Naive B cell (primary cell): ENCODE measurements at regions not wholly inside any gene's neighbourhood (a gene's known extent, or its start where the extent isn't known, plus 50 kb on each side); places are given as distances from the start of the nearest gene placed in this dataset.

Source experiments
- ATAC-seq, 2 donors: fragments of 150-1000 bp; cut with Tn5 transposase; 2 replicates each; pipeline ENCODE4 v1.10.0; 2021; ENCODE audit warnings: low read depth in 2 of 2, mild to moderate bottlenecking in 2 of 2, moderate library complexity in 2 of 2
- DNase-seq: peaks from one replicate; pipeline ENCODE4 v3.0.0; 2022
- H3K27ac Mint-ChIP-seq, 6 donors: one replicate each; pipeline ENCODE4 v1.8.0; 2020 to 2022; ENCODE audit warnings: mild to moderate bottlenecking in 6 of 6, mixed read lengths in 6 of 6, moderate library complexity in 5 of 6, inconsistent platforms in 2 of 6
- H3K27me3 Mint-ChIP-seq, 3 donors: one replicate each; pipeline ENCODE4 v1.8.0; 2021 to 2022; ENCODE audit warnings: mixed read lengths in 3 of 3, mild to moderate bottlenecking in 1 of 3
- H3K36me3 Mint-ChIP-seq, 2 donors: one replicate each; pipeline ENCODE4 v1.8.0; 2020 to 2022; ENCODE audit warnings: mixed read lengths in 2 of 2, inconsistent platforms in 1 of 2, mild to moderate bottlenecking in 1 of 2
- H3K4me1 Mint-ChIP-seq, 3 donors: one replicate each; pipeline ENCODE4 v1.8.0; 2020 to 2022; ENCODE audit warnings: mixed read lengths in 3 of 3, inconsistent platforms in 1 of 3, mild to moderate bottlenecking in 1 of 3, moderate library complexity in 1 of 3
- H3K4me3 Mint-ChIP-seq, 8 donors: one replicate each; pipeline ENCODE4 v1.8.0; 2020 to 2022; ENCODE audit warnings: mild to moderate bottlenecking in 8 of 8, mixed read lengths in 8 of 8, moderate library complexity in 8 of 8, inconsistent platforms in 2 of 8
- H3K9me3 Mint-ChIP-seq, 7 donors: one replicate each; pipeline ENCODE4 v1.8.0; 2020 to 2022; ENCODE audit warnings: mixed read lengths in 7 of 7, mild to moderate bottlenecking in 5 of 7, inconsistent platforms in 2 of 7, moderate library complexity in 1 of 7

GRCh38 chr10:37679465-37679864, 177.9 kb downstream of the ZNF248 start:
- no peak for DNase-seq
- ATAC-seq: no peak

GRCh38 chr10:37675449-37675848, 182.0 kb downstream of the ZNF248 start:
- H3K27me3 Mint-ChIP-seq: no peaks in the 10 kb centered on the region
- no peaks in the 10 kb centered on the region for H3K4me1 Mint-ChIP-seq
- DNase-seq: no peak
- peaks cover 0 to 14% of the 10 kb centered on the region in 2 donors for H3K36me3 Mint-ChIP-seq
- no peak overlapping the region for H3K4me3 Mint-ChIP-seq
- no peak for ATAC-seq
- H3K9me3 Mint-ChIP-seq: peaks cover 15 to 45% (median 19%) of the 10 kb centered on the region in 7 donors
- no peak overlapping the region for H3K27ac Mint-ChIP-seq

More at GRCh38 chr10:37679465-37679864, 177.9 kb downstream of the ZNF248 start:
- no peaks in the 10 kb centered on the region for H3K27me3 Mint-ChIP-seq
- no peaks in the 10 kb centered on the region for H3K4me1 Mint-ChIP-seq
- no peak overlapping the region for H3K27ac Mint-ChIP-seq
- peaks cover 0 to 8% of the 10 kb centered on the region in 2 donors for H3K36me3 Mint-ChIP-seq
- peaks cover 7 to 33% (median 14%) of the 10 kb centered on the region in 7 donors for H3K9me3 Mint-ChIP-seq
- H3K4me3 Mint-ChIP-seq: no peak overlapping the region

- Mint-ChIP-seq H3K27me3 (no peaks in the 10 kb centered on the region), H3K9me3 (peaks cover 18 to 76% (median 26%) of the 10 kb centered on the region in 7 donors), H3K27ac (no peak overlapping the region), H3K36me3 (peaks cover 0 to 14% of the 10 kb centered on the region in 2 donors), H3K4me1 (no peaks in the 10 kb centered on the region), H3K4me3 (no peak overlapping the region)
- ATAC-seq: no peak
- DNase-seq: no peak
Observed at GRCh38 chr10:37671802-37672201, 185.6 kb downstream of the ZNF248 start.

DNA sequence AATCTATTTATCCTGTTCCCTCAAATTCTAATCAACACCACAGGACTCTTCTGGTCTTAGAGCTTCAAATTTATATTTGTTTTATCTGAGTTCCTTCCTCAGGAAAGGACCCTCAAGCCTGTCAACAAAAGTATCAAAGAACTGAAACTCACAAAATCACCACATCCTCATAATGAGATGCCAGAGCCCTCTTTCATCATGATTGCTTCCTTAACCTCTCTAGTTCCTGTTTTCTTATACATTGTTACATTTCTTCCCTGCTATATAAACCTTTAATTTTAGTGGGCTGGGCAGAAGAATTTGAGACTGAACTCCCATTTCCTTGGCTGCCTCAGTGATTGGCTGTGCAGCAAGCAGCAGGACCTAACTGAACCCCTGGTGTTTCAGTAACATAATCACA, 189.7 kb downstream of the ZNF248 start:
- no peaks in the 10 kb centered on the region for H3K27me3 Mint-ChIP-seq
- no peak overlapping the region for H3K4me3 Mint-ChIP-seq
- ATAC-seq (no peak), DNase-seq (no peak)
- no peaks in the 10 kb centered on the region for H3K4me1 Mint-ChIP-seq
- no peak overlapping the region for H3K27ac Mint-ChIP-seq
- peaks cover 12 to 85% (median 28%) of the 10 kb centered on the region in 7 donors for H3K9me3 Mint-ChIP-seq
- H3K36me3 Mint-ChIP-seq: peaks cover 5 to 9% of the 10 kb centered on the region in 2 donors

GRCh38 chr10:37654466-37654865, 202.9 kb downstream of the ZNF248 start:
- Mint-ChIP-seq H3K4me3 (no peak overlapping the region), H3K36me3 (peaks cover 0 to 8% of the 10 kb centered on the region in 2 donors), H3K27me3 (no peaks in the 10 kb centered on the region), H3K4me1 (no peaks in the 10 kb centered on the region), H3K27ac (no peak overlapping the region), H3K9me3 (peaks cover 17 to 54% (median 36%) of the 10 kb centered on the region in 7 donors)
- ATAC-seq: no peak
- no peak for DNase-seq

DNA sequence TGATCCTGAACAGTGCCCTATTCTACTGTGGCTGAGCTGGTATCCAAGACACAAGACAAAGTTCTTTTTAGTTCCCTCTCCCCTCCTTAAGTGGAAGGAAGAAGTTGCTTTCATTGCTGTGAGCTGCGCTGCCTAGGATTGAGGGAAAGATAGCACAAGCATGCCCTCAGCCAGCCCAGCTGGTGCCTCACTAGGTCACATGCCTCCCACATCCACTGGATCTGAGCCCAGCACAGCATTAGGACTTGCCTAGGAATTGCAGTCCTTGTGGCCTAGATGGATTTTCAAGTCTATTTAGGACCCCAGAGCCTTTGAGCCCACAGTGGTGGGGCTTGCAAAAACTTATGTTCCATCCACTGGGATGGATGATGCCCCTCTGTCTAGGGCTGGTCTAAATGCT, 214.2 kb downstream of the ZNF248 start:
- Mint-ChIP-seq H3K36me3 (no peaks in the 10 kb centered on the region), H3K27ac (no peak overlapping the region), H3K4me3 (no peak overlapping the region), H3K27me3 (no peaks in the 10 kb centered on the region), H3K4me1 (no peaks in the 10 kb centered on the region), H3K9me3 (peaks cover 5 to 26% (median 10%) of the 10 kb centered on the region in 7 donors)
- ATAC-seq (no peak), DNase-seq (no peak)

- Mint-ChIP-seq H3K27ac (no peak overlapping the region), H3K36me3 (peaks cover 0 to 8% of the 10 kb centered on the region in 2 donors), H3K4me3 (no peak overlapping the region), H3K27me3 (no peaks in the 10 kb centered on the region), H3K4me1 (no peaks in the 10 kb centered on the region), H3K9me3 (peaks cover 15 to 31% (median 25%) of the 10 kb centered on the region in 7 donors)
- ATAC-seq (no peak), DNase-seq (no peak)
Observed at GRCh38 chr10:37640301-37640700, 217.1 kb downstream of the ZNF248 start.

- no peak for DNase-seq
- Mint-ChIP-seq H3K4me1 (no peaks in the 10 kb centered on the region), H3K27ac (no peak overlapping the region), H3K36me3 (peaks cover 0 to 8% of the 10 kb centered on the region in 2 donors), H3K4me3 (no peak overlapping the region), H3K9me3 (peaks cover 15 to 33% (median 25%) of the 10 kb centered on the region in 7 donors), H3K27me3 (no peaks in the 10 kb centered on the region)
- no peak for ATAC-seq
Observed at GRCh38 chr10:37639200-37639599, 218.2 kb downstream of the ZNF248 start.

DNA sequence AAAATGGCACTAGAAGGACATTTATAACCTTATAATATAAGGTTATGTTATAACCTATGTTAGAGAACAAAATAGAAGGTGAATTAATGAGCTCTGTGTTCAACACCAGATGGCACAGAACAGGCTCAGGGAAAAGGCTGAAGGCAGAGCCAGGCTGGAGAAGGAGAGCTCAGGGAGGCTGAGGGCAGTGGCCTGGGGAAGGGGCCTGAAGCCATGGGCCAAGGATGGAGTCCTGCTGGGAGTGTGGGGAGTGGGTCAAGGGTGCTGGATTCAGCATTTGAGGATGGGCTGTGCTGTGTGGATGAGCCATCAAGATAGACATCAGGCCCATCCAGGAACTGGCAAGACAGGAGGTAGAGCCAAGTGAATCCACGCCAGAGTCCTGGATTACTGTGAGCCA, 218.8 kb downstream of the ZNF248 start:
- no peak for ATAC-seq
- Mint-ChIP-seq H3K4me1 (no peaks in the 10 kb centered on the region), H3K36me3 (peaks cover 0 to 11% of the 10 kb centered on the region in 2 donors), H3K27me3 (no peaks in the 10 kb centered on the region), H3K4me3 (no peak overlapping the region), H3K27ac (no peak overlapping the region), H3K9me3 (peaks cover 15 to 31% (median 23%) of the 10 kb centered on the region in 7 donors)
- no peak for DNase-seq

DNA sequence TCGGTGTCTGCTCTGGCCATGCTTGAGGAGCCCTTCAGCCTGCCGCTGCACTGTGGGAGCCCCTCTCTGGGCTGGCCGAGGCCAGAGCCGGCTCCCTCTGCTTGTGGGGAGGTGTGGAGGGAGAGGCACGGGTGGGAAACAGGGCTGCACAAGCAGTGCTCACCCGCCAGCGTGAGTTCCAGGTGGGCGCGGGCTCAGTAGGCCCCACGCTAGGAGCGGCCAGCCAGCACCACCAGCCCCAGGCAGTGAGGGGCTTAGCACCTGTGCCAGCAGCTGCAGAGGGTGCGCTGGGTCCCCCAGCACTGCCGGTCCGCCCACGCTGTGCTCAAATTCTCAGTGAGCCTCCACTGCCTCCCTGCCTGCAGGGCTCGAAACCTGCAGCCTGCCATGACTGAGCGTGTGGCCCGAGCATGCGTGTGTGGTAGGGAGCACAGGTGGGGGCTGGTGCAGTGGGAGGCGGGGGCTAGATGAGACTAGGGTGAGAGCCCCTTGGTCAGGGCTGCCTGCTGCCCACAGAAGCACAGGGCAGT, 223.0 kb downstream of the ZNF248 start:
- Mint-ChIP-seq H3K9me3 (peaks cover 17 to 28% (median 24%) of the 10 kb centered on the region in 7 donors), H3K4me1 (no peaks in the 10 kb centered on the region), H3K36me3 (peaks cover 0 to 17% of the 10 kb centered on the region in 2 donors), H3K4me3 (no peak overlapping the region), H3K27ac (no peak overlapping the region), H3K27me3 (no peaks in the 10 kb centered on the region)
- no peak for DNase-seq
- no peak for ATAC-seq

- Mint-ChIP-seq H3K36me3 (peaks cover 0 to 17% of the 10 kb centered on the region in 2 donors), H3K4me1 (no peaks in the 10 kb centered on the region), H3K27ac (no peak overlapping the region), H3K27me3 (no peaks in the 10 kb centered on the region), H3K4me3 (no peak overlapping the region), H3K9me3 (peaks cover 15 to 28% (median 24%) of the 10 kb centered on the region in 7 donors)
- ATAC-seq (no peak), DNase-seq (no peak)
Observed at GRCh38 chr10:37632641-37633040, 224.8 kb downstream of the ZNF248 start.

GRCh38 chr10:37623506-37623905, 233.9 kb downstream of the ZNF248 start:
- no peak overlapping the region for H3K4me3 Mint-ChIP-seq
- H3K36me3 Mint-ChIP-seq: no peaks in the 10 kb centered on the region
- ATAC-seq (no peak), DNase-seq (no peak)
- H3K9me3 Mint-ChIP-seq: peaks cover 20 to 35% (median 25%) of the 10 kb centered on the region in 7 donors
- no peaks in the 10 kb centered on the region for H3K27me3 Mint-ChIP-seq
- H3K27ac Mint-ChIP-seq: peak overlapping the region in 1 of 6 donors; percentile 24
- H3K4me1 Mint-ChIP-seq: no peaks in the 10 kb centered on the region

DNA sequence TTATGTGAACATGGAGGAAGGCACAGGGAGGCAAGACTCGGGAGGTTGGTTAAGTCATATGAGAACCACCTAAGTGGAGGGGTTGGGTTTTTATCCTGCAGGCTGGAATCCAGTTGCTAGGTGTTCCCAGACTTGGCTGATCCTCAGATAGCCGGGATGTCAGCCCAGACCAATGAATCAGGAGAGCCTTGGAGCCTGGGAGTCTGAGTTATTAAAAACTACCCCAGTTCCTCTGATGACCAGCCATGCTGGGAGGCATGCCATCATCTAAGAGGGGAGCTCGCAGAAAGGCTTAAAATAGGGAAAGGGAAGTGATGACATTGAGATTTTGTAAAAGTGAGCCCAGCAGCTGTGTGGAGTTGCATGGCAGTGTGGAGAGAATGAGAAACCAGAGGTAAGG, 238.1 kb downstream of the ZNF248 start:
- Mint-ChIP-seq H3K4me1 (no peaks in the 10 kb centered on the region), H3K36me3 (peaks cover 0 to 4% of the 10 kb centered on the region in 2 donors), H3K27ac (no peak overlapping the region), H3K4me3 (peak overlapping the region in 1 of 8 donors; percentile 11), H3K9me3 (peaks cover 16 to 31% (median 20%) of the 10 kb centered on the region in 7 donors), H3K27me3 (no peaks in the 10 kb centered on the region)
- DNase-seq (no peak), ATAC-seq (no peak)

GRCh38 chr10:37588299-37588698, 269.1 kb downstream of the ZNF248 start:
- no peaks in the 10 kb centered on the region for H3K27me3 Mint-ChIP-seq
- no peaks in the 10 kb centered on the region for H3K4me1 Mint-ChIP-seq
- no peak overlapping the region for H3K4me3 Mint-ChIP-seq
- H3K36me3 Mint-ChIP-seq: no peaks in the 10 kb centered on the region
- no peak overlapping the region for H3K27ac Mint-ChIP-seq
- DNase-seq (no peak), ATAC-seq (no peak)
- peaks cover 3 to 17% (median 10%) of the 10 kb centered on the region in 7 donors for H3K9me3 Mint-ChIP-seq
